ENCODE measurements at regions not wholly inside any gene's neighbourhood (a gene's known extent, or its start where the extent isn't known, plus 50 kb on each side); places are given as distances from the start of the nearest gene placed in this dataset.

GRCh38 chrX:11888421-11888820 lies 130.4 kb downstream of the MSL3 start:
- TF ChIP-seq, protein P1, sequence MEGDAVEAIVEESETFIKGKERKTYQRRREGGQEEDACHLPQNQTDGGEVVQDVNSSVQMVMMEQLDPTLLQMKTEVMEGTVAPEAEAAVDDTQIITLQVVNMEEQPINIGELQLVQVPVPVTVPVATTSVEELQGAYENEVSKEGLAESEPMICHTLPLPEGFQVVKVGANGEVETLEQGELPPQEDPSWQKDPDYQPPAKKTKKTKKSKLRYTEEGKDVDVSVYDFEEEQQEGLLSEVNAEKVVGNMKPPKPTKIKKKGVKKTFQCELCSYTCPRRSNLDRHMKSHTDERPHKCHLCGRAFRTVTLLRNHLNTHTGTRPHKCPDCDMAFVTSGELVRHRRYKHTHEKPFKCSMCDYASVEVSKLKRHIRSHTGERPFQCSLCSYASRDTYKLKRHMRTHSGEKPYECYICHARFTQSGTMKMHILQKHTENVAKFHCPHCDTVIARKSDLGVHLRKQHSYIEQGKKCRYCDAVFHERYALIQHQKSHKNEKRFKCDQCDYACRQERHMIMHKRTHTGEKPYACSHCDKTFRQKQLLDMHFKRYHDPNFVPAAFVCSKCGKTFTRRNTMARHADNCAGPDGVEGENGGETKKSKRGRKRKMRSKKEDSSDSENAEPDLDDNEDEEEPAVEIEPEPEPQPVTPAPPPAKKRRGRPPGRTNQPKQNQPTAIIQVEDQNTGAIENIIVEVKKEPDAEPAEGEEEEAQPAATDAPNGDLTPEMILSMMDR (IDR thresholded peaks at IDR 0.05), result no peak
- TF ChIP-seq POLR2A (IDR thresholded peaks at IDR 0.05) (no peak), EP300 (IDR thresholded peaks at IDR 0.05) (no peak)
